GM23338 (cell line): ENCODE measurements at regions not wholly inside any gene's neighbourhood (a gene's known extent, or its start where the extent isn't known, plus 50 kb on each side); places are given as distances from the start of the nearest gene placed in this dataset.

ENCODE experiments used
- ATAC-seq: fragments of 200-7000 bp; cut with Tn5 transposase; 3 replicates; pipeline ENCODE4 v1.9.1; 2020
- DNase-seq: peaks from one replicate; pipeline ENCODE4 v3.0.0-alpha.2; 2015; ENCODE audit warnings: low spot score
- H2AFZ ChIP-seq: fragments of 200-600 bp; sonication (generic); 2 replicates; pipeline ENCODE4 v1.8.0; 2016; ENCODE audit warnings: antibody characterized with exemption, mild to moderate bottlenecking, moderate library complexity
- H3F3A ChIP-seq: fragments of 200-600 bp; sonication (generic); replicated peaks from 2 replicates; pipeline ENCODE4 v1.8.0; 2017; ENCODE audit warnings: antibody characterized with exemption, mixed run types, low read depth
- H3K27ac ChIP-seq: fragments of 200-600 bp; sonication (generic); 2 replicates; pipeline ENCODE4 v1.6.1; 2016; ENCODE audit warnings: low read depth
- H3K27me3 ChIP-seq: fragments of 200-600 bp; sonication (generic); 2 replicates; pipeline ENCODE4 v1.8.0; 2016; ENCODE audit warnings: mild to moderate bottlenecking, mixed run types, moderate library complexity; ENCODE audit not compliant: insufficient read depth
- H3K36me3 ChIP-seq: fragments of 200-600 bp; sonication (generic); 2 replicates; pipeline ENCODE4 v1.8.0; 2016; ENCODE audit warnings: mild to moderate bottlenecking; ENCODE audit not compliant: insufficient read depth
- H3K4me1 ChIP-seq: fragments of 200-600 bp; sonication (generic); 2 replicates; pipeline ENCODE4 v1.8.0; 2016; ENCODE audit warnings: mild to moderate bottlenecking, moderate library complexity; ENCODE audit not compliant: insufficient read depth
- H3K4me2 ChIP-seq: fragments of 200-600 bp; sonication (generic); 2 replicates; pipeline ENCODE4 v1.7.1; 2017; ENCODE audit warnings: mixed run types
- H3K4me3 ChIP-seq: fragments of 200-600 bp; sonication (generic); 2 replicates; pipeline ENCODE4 v1.6.1; 2016; ENCODE audit warnings: mixed run types
- H3K79me2 ChIP-seq: fragments of 200-600 bp; sonication (generic); replicated peaks from 2 replicates; pipeline ENCODE4 v1.8.0; 2017; ENCODE audit warnings: mild to moderate bottlenecking; ENCODE audit not compliant: insufficient read depth
- H3K9me2 ChIP-seq: fragments of 200-600 bp; sonication (generic); 2 replicates; pipeline ENCODE4 v1.8.0; 2017; ENCODE audit not compliant: insufficient read depth
- H4K20me1 ChIP-seq: fragments of 200-600 bp; sonication (generic); replicated peaks from 2 replicates; pipeline ENCODE4 v1.8.0; 2017; ENCODE audit warnings: mild to moderate bottlenecking; ENCODE audit not compliant: insufficient read depth
- H3K27ac Mint-ChIP-seq: 2 replicates; pipeline ENCODE4 v1.8.0; 2020; ENCODE audit warnings: inconsistent platforms, mild to moderate bottlenecking, moderate library complexity, mixed read lengths
- H3K27me3 Mint-ChIP-seq: 3 replicates; pipeline ENCODE4 v1.8.0; 2022; ENCODE audit warnings: low read depth, mild to moderate bottlenecking, moderate library complexity, mixed read lengths, inconsistent platforms; ENCODE audit not compliant: insufficient read depth, poor library complexity
- H3K36me3 Mint-ChIP-seq: 3 replicates; pipeline ENCODE4 v1.8.0; 2021; ENCODE audit warnings: low read depth, mild to moderate bottlenecking, inconsistent platforms, moderate library complexity, mixed read lengths
- H3K4me1 Mint-ChIP-seq: 3 replicates; pipeline ENCODE4 v1.8.0; 2020; ENCODE audit warnings: mild to moderate bottlenecking, inconsistent platforms, mixed read lengths
- H3K4me3 Mint-ChIP-seq: 3 replicates; pipeline ENCODE4 v1.8.0; 2021; ENCODE audit warnings: moderate library complexity, mild to moderate bottlenecking, inconsistent platforms, mixed read lengths
- H3K9me3 Mint-ChIP-seq: 3 replicates; pipeline ENCODE4 v1.8.0; 2020; ENCODE audit warnings: moderate library complexity, mild to moderate bottlenecking, inconsistent platforms, mixed read lengths
- CREB1 ChIP-seq: fragments of 250-450 bp; sonication (Bioruptor Pico); IDR thresholded peaks from 2 replicates; pipeline ENCODE4 v1.5.0; 2020; ENCODE audit warnings: low read depth, mild to moderate bottlenecking, moderate library complexity
- EZH2 ChIP-seq: fragments of 200-600 bp; sonication (generic); IDR thresholded peaks from one replicate; pipeline ENCODE4 v1.8.0; 2017; ENCODE audit warnings: antibody characterized with exemption, mild to moderate bottlenecking, low read depth; ENCODE audit not compliant: unreplicated experiment
- EZH2phosphoT487 ChIP-seq: fragments of 200-600 bp; sonication (generic); IDR thresholded peaks from one replicate; pipeline ENCODE4 v1.8.1; 2018; ENCODE audit warnings: antibody characterized with exemption; ENCODE audit not compliant: unreplicated experiment
- JUNB ChIP-seq: IDR thresholded peaks from one replicate; pipeline ENCODE4 v1.6.1; 2016; ENCODE audit warnings: antibody characterized with exemption; ENCODE audit not compliant: unreplicated experiment
- NANOG ChIP-seq: IDR thresholded peaks from 2 replicates; pipeline ENCODE4 v1.6.1; 2016; ENCODE audit warnings: antibody characterized with exemption, borderline replicate concordance
- POLR2AphosphoS5 ChIP-seq: IDR thresholded peaks from 2 replicates; pipeline ENCODE4 v1.6.1; 2016; ENCODE audit warnings: antibody characterized with exemption, low read depth
- STAT1 ChIP-seq: IDR thresholded peaks from one replicate; pipeline ENCODE4 v1.6.1; 2016; ENCODE audit warnings: antibody characterized with exemption; ENCODE audit not compliant: unreplicated experiment
- ZNF114 ChIP-seq: fragments of 250-450 bp; sonication (Bioruptor Pico); IDR thresholded peaks from 2 replicates; pipeline ENCODE4 v1.5.0; 2020; ENCODE audit warnings: mild to moderate bottlenecking, moderate library complexity
- ZNF331 ChIP-seq: fragments of 250-450 bp; sonication (Bioruptor Pico); IDR thresholded peaks from 2 replicates; pipeline ENCODE4 v1.5.0; 2020; ENCODE audit warnings: low read depth, mild to moderate bottlenecking, moderate library complexity
- TF ChIP-seq, protein P1 (sequence below): IDR thresholded peaks from one replicate; pipeline ENCODE4 v1.6.1; 2018; ENCODE audit warnings: antibody characterized with exemption; ENCODE audit not compliant: unreplicated experiment
- TF ChIP-seq, protein P2 (sequence below), 2 experiments: fragments of 200-600 bp in 1 of 2; sonication (generic) in 1 of 2; conservative IDR thresholded peaks; 2 replicates each; pipeline versions ENCODE4 v1.5.1 to v1.6.1; 2016 to 2017; ENCODE audit warnings: antibody characterized with exemption in 2 of 2, low read depth in 2 of 2, mild to moderate bottlenecking in 2 of 2, moderate library complexity in 1 of 2
- TF ChIP-seq, protein P3 (sequence below): fragments of 250-450 bp; sonication (Bioruptor Pico); IDR thresholded peaks from 2 replicates; pipeline ENCODE4 v1.5.0; 2020; ENCODE audit warnings: mild to moderate bottlenecking, moderate library complexity
- TF ChIP-seq, protein P4 (sequence below): IDR thresholded peaks from 2 replicates; pipeline ENCODE4 v1.6.1; 2016; ENCODE audit warnings: antibody characterized with exemption

DNA sequence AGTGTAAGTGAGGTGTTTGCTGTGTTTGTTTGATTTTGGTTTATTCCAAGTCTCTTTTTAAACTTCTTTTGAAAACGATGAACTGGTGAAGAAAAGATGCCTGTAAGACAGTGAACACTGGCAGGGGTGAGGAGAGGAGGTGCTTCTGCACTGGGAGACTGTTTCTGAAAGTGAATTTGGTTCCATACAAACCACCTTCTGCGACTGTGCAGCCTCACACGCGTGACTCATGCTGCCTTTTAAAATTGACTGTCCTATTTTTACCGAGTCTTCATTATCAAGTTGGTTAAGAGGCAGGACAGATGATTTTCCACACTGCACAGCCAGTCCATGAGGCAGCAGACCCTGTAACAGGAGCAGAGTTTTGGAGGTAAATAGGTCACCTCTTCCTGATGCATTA lies 340.6 kb downstream of the MTRR start:
- Mint-ChIP-seq H3K27ac (no peak overlapping the region), H3K27me3 (no peaks in the 10 kb centered on the region), H3K4me1 (no peaks in the 10 kb centered on the region), H3K9me3 (no peaks in the 10 kb centered on the region), H3K4me3 (no peak overlapping the region), H3K36me3 (no peaks in the 10 kb centered on the region)
- Histone ChIP-seq H3K27ac (no peak overlapping the region), H3F3A (no peaks in the 10 kb centered on the region), H2AFZ (no peak overlapping the region), H3K4me1 (no peaks in the 10 kb centered on the region), H3K4me2 (no peak overlapping the region), H3K27me3 (no peaks in the 10 kb centered on the region), H3K4me3 (no peak overlapping the region), H3K79me2 (no peaks in the 10 kb centered on the region), H3K36me3 (no peaks in the 10 kb centered on the region), H4K20me1 (no peaks in the 10 kb centered on the region), H3K9me2 (peaks cover 5% of the 10 kb centered on the region; the same call in 1 of the 2 replicates)
- ATAC-seq (no peak), DNase-seq (no peak)
- TF ChIP-seq EZH2 (no peak), POLR2AphosphoS5 (no peak), ZNF331 (no peak), CREB1 (CRISPR knock-in tag) (no peak), STAT1 (no peak), ZNF114 (CRISPR knock-in tag) (no peak), EZH2phosphoT487 (no peak), JUNB (no peak), NANOG (no peak)
- TF ChIP-seq, protein P1, sequence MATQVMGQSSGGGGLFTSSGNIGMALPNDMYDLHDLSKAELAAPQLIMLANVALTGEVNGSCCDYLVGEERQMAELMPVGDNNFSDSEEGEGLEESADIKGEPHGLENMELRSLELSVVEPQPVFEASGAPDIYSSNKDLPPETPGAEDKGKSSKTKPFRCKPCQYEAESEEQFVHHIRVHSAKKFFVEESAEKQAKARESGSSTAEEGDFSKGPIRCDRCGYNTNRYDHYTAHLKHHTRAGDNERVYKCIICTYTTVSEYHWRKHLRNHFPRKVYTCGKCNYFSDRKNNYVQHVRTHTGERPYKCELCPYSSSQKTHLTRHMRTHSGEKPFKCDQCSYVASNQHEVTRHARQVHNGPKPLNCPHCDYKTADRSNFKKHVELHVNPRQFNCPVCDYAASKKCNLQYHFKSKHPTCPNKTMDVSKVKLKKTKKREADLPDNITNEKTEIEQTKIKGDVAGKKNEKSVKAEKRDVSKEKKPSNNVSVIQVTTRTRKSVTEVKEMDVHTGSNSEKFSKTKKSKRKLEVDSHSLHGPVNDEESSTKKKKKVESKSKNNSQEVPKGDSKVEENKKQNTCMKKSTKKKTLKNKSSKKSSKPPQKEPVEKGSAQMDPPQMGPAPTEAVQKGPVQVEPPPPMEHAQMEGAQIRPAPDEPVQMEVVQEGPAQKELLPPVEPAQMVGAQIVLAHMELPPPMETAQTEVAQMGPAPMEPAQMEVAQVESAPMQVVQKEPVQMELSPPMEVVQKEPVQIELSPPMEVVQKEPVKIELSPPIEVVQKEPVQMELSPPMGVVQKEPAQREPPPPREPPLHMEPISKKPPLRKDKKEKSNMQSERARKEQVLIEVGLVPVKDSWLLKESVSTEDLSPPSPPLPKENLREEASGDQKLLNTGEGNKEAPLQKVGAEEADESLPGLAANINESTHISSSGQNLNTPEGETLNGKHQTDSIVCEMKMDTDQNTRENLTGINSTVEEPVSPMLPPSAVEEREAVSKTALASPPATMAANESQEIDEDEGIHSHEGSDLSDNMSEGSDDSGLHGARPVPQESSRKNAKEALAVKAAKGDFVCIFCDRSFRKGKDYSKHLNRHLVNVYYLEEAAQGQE = no peak
- TF ChIP-seq, protein P2, sequence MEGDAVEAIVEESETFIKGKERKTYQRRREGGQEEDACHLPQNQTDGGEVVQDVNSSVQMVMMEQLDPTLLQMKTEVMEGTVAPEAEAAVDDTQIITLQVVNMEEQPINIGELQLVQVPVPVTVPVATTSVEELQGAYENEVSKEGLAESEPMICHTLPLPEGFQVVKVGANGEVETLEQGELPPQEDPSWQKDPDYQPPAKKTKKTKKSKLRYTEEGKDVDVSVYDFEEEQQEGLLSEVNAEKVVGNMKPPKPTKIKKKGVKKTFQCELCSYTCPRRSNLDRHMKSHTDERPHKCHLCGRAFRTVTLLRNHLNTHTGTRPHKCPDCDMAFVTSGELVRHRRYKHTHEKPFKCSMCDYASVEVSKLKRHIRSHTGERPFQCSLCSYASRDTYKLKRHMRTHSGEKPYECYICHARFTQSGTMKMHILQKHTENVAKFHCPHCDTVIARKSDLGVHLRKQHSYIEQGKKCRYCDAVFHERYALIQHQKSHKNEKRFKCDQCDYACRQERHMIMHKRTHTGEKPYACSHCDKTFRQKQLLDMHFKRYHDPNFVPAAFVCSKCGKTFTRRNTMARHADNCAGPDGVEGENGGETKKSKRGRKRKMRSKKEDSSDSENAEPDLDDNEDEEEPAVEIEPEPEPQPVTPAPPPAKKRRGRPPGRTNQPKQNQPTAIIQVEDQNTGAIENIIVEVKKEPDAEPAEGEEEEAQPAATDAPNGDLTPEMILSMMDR (conservative IDR thresholded peaks at IDR 0.05; ENCODE audit: low read depth in 2 of 2) = no peak
- TF ChIP-seq, protein P3, sequence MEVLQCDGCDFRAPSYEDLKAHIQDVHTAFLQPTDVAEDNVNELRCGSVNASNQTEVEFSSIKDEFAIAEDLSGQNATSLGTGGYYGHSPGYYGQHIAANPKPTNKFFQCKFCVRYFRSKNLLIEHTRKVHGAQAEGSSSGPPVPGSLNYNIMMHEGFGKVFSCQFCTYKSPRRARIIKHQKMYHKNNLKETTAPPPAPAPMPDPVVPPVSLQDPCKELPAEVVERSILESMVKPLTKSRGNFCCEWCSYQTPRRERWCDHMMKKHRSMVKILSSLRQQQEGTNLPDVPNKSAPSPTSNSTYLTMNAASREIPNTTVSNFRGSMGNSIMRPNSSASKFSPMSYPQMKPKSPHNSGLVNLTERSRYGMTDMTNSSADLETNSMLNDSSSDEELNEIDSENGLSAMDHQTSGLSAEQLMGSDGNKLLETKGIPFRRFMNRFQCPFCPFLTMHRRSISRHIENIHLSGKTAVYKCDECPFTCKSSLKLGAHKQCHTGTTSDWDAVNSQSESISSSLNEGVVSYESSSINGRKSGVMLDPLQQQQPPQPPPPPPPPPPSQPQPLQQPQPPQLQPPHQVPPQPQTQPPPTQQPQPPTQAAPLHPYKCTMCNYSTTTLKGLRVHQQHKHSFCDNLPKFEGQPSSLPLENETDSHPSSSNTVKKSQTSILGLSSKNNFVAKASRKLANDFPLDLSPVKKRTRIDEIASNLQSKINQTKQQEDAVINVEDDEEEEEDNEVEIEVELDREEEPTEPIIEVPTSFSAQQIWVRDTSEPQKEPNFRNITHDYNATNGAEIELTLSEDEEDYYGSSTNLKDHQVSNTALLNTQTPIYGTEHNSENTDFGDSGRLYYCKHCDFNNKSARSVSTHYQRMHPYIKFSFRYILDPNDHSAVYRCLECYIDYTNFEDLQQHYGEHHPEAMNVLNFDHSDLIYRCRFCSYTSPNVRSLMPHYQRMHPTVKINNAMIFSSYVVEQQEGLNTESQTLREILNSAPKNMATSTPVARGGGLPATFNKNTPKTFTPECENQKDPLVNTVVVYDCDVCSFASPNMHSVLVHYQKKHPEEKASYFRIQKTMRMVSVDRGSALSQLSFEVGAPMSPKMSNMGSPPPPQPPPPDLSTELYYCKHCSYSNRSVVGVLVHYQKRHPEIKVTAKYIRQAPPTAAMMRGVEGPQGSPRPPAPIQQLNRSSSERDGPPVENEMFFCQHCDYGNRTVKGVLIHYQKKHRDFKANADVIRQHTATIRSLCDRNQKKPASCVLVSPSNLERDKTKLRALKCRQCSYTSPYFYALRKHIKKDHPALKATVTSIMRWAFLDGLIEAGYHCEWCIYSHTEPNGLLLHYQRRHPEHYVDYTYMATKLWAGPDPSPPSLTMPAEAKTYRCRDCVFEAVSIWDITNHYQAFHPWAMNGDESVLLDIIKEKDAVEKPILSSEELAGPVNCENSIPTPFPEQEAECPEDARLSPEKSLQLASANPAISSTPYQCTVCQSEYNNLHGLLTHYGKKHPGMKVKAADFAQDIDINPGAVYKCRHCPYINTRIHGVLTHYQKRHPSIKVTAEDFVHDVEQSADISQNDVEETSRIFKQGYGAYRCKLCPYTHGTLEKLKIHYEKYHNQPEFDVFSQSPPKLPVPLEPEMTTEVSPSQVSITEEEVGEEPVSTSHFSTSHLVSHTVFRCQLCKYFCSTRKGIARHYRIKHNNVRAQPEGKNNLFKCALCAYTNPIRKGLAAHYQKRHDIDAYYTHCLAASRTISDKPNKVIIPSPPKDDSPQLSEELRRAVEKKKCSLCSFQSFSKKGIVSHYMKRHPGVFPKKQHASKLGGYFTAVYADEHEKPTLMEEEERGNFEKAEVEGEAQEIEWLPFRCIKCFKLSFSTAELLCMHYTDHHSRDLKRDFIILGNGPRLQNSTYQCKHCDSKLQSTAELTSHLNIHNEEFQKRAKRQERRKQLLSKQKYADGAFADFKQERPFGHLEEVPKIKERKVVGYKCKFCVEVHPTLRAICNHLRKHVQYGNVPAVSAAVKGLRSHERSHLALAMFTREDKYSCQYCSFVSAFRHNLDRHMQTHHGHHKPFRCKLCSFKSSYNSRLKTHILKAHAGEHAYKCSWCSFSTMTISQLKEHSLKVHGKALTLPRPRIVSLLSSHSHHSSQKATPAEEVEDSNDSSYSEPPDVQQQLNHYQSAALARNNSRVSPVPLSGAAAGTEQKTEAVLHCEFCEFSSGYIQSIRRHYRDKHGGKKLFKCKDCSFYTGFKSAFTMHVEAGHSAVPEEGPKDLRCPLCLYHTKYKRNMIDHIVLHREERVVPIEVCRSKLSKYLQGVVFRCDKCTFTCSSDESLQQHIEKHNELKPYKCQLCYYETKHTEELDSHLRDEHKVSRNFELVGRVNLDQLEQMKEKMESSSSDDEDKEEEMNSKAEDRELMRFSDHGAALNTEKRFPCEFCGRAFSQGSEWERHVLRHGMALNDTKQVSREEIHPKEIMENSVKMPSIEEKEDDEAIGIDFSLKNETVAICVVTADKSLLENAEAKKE (CRISPR knock-in tag) = no peak
- TF ChIP-seq, protein P4, sequence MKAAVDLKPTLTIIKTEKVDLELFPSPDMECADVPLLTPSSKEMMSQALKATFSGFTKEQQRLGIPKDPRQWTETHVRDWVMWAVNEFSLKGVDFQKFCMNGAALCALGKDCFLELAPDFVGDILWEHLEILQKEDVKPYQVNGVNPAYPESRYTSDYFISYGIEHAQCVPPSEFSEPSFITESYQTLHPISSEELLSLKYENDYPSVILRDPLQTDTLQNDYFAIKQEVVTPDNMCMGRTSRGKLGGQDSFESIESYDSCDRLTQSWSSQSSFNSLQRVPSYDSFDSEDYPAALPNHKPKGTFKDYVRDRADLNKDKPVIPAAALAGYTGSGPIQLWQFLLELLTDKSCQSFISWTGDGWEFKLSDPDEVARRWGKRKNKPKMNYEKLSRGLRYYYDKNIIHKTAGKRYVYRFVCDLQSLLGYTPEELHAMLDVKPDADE = no peak
